Keratinocyte (primary cell): ENCODE measurements at regions not wholly inside any gene's neighbourhood (a gene's known extent, or its start where the extent isn't known, plus 50 kb on each side); places are given as distances from the start of the nearest gene placed in this dataset.
"Not testable (repeated sequence)": the region's sequence is repeated elsewhere in the genome, so short reads cannot be mapped to it uniquely, and the experiment has no call there.

Experiments
- DNase-seq: peaks from one replicate; pipeline ENCODE4 v3.0.0-alpha.2; 2011; ENCODE audit warnings: low read depth, missing footprints, low spot score
- FAIRE-seq: peaks from 2 replicates; lab custom pipeline; 2011; peaks lifted over from hg19 to GRCh38; lab: Jason Lieb, UNC
- H2AFZ ChIP-seq: 2 replicates; pipeline ENCODE4 v1.6.0; 2012; ENCODE audit warnings: low read length, control low read depth, inconsistent platforms; ENCODE audit not compliant: control insufficient read depth
- H3K27ac ChIP-seq: 2 replicates; pipeline ENCODE4 v1.5.1; 2011; ENCODE audit warnings: low read length; ENCODE audit not compliant: control insufficient read depth, insufficient read depth
- H3K27me3 ChIP-seq: 3 replicates; pipeline ENCODE4 v1.6.0; 2011; ENCODE audit warnings: low read length; ENCODE audit not compliant: control insufficient read depth, insufficient read depth; ENCODE audit errors: extremely low read depth
- H3K36me3 ChIP-seq, 2 experiments: 2 replicates in 1 of 2; 3 replicates in 1 of 2; pipeline ENCODE4 v1.5.1; 2011; ENCODE audit warnings: low read length in 2 of 2, mild to moderate bottlenecking in 1 of 2; ENCODE audit not compliant: control insufficient read depth in 2 of 2, insufficient read depth in 2 of 2; ENCODE audit errors: extremely low read depth in 1 of 2
- H3K4me1 ChIP-seq: 3 replicates; pipeline ENCODE4 v1.5.1; 2011; ENCODE audit warnings: low read length; ENCODE audit not compliant: control insufficient read depth, insufficient read depth; ENCODE audit errors: extremely low read depth
- H3K4me2 ChIP-seq: 3 replicates; pipeline ENCODE4 v1.6.0; 2011; ENCODE audit warnings: low read depth, low read length; ENCODE audit not compliant: control insufficient read depth, insufficient read depth; ENCODE audit errors: extremely low read depth
- H3K4me3 ChIP-seq, 3 experiments: fragments of 200-600 bp in 1 of 3; sonication (generic) in 1 of 3; 2 replicates in 2 of 3; 3 replicates in 1 of 3; pipeline ENCODE4 v1.5.1; 2011 to 2016; ENCODE audit warnings: low read length in 3 of 3, mild to moderate bottlenecking in 3 of 3, control low read depth in 2 of 3, inconsistent platforms in 1 of 3, low read depth in 1 of 3, mixed read lengths in 1 of 3, mixed run types in 1 of 3, moderate library complexity in 1 of 3; ENCODE audit not compliant: control insufficient read depth in 2 of 3, insufficient read depth in 2 of 3; ENCODE audit errors: extremely low read depth in 1 of 3
- H3K79me2 ChIP-seq: 2 replicates; pipeline ENCODE4 v1.6.0; 2012; ENCODE audit warnings: low read length; ENCODE audit not compliant: control insufficient read depth, insufficient read depth
- H3K9ac ChIP-seq: 3 replicates; pipeline ENCODE4 v1.6.0; 2011; ENCODE audit warnings: low read length; ENCODE audit not compliant: control insufficient read depth, insufficient read depth; ENCODE audit errors: extremely low read depth
- H3K9me1 ChIP-seq: 3 replicates; pipeline ENCODE4 v1.6.0; 2011; ENCODE audit warnings: low read length; ENCODE audit not compliant: control insufficient read depth, insufficient read depth; ENCODE audit errors: extremely low read depth
- H3K9me3 ChIP-seq: 2 replicates; pipeline ENCODE4 v1.5.1; 2012; ENCODE audit warnings: low read depth, low read length; ENCODE audit not compliant: control insufficient read depth
- H4K20me1 ChIP-seq: 3 replicates; pipeline ENCODE4 v1.6.0; 2011; ENCODE audit warnings: low read length; ENCODE audit not compliant: control insufficient read depth, insufficient read depth; ENCODE audit errors: extremely low read depth
- EZH2 ChIP-seq: IDR thresholded peaks from one replicate; pipeline ENCODE4 v1.6.1; 2012; ENCODE audit warnings: inconsistent platforms, mild to moderate bottlenecking, low read length, moderate library complexity
- dilution Hi-C: fragments of 300-500 bp; cut with MboI; formaldehyde crosslinking; loops from one replicate; pipeline ENCODE4 v1.7.0; 2020; ENCODE audit warnings: low sequenced_read_pairs; ENCODE audit not compliant: extremely low pct_ligation_motif_present
- TF ChIP-seq, protein P1 (sequence below), 3 experiments: IDR thresholded peaks in 1 of 3; conservative IDR thresholded peaks in 1 of 3; optimal IDR thresholded peaks in 1 of 3; 2 replicates in 2 of 3; 3 replicates in 1 of 3; pipeline versions ENCODE3 to v1.5.1; 2011; ENCODE audit warnings: low read length in 3 of 3, mild to moderate bottlenecking in 3 of 3, moderate library complexity in 2 of 3, control low read depth in 1 of 3, inconsistent platforms in 1 of 3; ENCODE audit not compliant: insufficient read depth in 2 of 3; ENCODE audit errors: extremely low read depth in 1 of 3

DNA sequence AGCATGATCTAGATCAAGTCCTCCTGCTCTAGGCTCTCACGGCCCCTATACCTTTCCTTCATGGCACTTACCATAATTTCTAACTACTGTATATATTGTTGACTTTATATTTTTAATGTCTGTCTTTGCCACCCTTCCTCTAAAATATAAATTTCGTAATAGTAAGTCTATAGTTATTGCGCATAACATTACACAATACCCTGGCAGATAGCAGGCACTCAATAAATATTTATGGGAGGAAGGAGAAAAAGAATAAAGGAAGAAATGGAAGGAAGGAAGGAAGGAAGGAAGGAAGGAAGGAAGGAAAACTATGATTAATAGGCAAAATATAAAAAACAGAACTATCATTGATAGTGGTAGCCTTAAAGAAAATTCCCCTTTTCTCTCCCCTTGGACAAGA is 190.3 kb upstream of the LMCD1 start:
- no peak overlapping the region for H3K9ac ChIP-seq
- no peak overlapping the region for H3K27ac ChIP-seq
- no peaks in the 10 kb centered on the region for H3K79me2 ChIP-seq
- H3K4me3 ChIP-seq: no peak overlapping the region
- FAIRE-seq: no peak
- no peaks in the 10 kb centered on the region for H3K4me1 ChIP-seq
- no peaks in the 10 kb centered on the region for H3K9me3 ChIP-seq
- H3K36me3 ChIP-seq: no peaks in the 10 kb centered on the region
- dilution Hi-C loops: no loop called here
- H2AFZ ChIP-seq: no peak overlapping the region
- no peak for DNase-seq
- H3K4me2 ChIP-seq: no peak overlapping the region
- TF ChIP-seq EZH2: no peak
- no peaks in the 10 kb centered on the region for H3K27me3 ChIP-seq
- H3K9me1 ChIP-seq: no peaks in the 10 kb centered on the region
- no peaks in the 10 kb centered on the region for H4K20me1 ChIP-seq

DNA sequence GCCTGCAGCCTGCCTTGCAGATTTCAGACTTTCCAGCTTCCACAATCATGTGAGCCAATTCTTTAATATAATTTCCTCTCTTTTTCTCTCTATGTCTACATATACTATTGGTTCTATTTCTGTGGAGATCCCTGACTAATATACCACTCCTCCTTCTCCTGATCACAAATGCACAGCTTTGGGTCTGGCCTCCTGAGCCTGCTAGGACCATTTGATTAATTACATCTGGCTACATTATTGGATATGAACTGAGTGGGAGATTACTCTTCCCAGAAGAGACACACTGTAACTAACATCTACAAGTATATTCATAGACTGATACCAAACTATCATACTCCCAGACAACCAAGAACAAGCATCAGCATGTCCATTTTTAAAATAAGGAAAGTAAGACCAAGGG is 188.9 kb upstream of the LMCD1 start:
- Histone ChIP-seq H3K36me3 (no peaks in the 10 kb centered on the region), H3K79me2 (no peaks in the 10 kb centered on the region), H4K20me1 (no peaks in the 10 kb centered on the region), H3K9me1 (no peaks in the 10 kb centered on the region), H3K27me3 (no peaks in the 10 kb centered on the region), H3K4me1 (no peaks in the 10 kb centered on the region), H3K27ac (no peak overlapping the region), H3K9ac (no peak overlapping the region), H3K9me3 (no peaks in the 10 kb centered on the region), H2AFZ (no peak overlapping the region), H3K4me3 (no peak overlapping the region), H3K4me2 (no peak overlapping the region)
- FAIRE-seq (no peak), DNase-seq (no peak)
- TF ChIP-seq, protein P1, sequence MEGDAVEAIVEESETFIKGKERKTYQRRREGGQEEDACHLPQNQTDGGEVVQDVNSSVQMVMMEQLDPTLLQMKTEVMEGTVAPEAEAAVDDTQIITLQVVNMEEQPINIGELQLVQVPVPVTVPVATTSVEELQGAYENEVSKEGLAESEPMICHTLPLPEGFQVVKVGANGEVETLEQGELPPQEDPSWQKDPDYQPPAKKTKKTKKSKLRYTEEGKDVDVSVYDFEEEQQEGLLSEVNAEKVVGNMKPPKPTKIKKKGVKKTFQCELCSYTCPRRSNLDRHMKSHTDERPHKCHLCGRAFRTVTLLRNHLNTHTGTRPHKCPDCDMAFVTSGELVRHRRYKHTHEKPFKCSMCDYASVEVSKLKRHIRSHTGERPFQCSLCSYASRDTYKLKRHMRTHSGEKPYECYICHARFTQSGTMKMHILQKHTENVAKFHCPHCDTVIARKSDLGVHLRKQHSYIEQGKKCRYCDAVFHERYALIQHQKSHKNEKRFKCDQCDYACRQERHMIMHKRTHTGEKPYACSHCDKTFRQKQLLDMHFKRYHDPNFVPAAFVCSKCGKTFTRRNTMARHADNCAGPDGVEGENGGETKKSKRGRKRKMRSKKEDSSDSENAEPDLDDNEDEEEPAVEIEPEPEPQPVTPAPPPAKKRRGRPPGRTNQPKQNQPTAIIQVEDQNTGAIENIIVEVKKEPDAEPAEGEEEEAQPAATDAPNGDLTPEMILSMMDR (optimal IDR thresholded peaks at IDR 0.05 in 1 of 3, IDR thresholded peaks at IDR 0.05 in 1 of 3, conservative IDR thresholded peaks at IDR 0.05 in 1 of 3; ENCODE audit: extremely low read depth in 1 of 3, insufficient read depth in 2 of 3, low read length in 3 of 3): no peak
- no peak for TF ChIP-seq EZH2
- dilution Hi-C loops: no loop called here

DNA sequence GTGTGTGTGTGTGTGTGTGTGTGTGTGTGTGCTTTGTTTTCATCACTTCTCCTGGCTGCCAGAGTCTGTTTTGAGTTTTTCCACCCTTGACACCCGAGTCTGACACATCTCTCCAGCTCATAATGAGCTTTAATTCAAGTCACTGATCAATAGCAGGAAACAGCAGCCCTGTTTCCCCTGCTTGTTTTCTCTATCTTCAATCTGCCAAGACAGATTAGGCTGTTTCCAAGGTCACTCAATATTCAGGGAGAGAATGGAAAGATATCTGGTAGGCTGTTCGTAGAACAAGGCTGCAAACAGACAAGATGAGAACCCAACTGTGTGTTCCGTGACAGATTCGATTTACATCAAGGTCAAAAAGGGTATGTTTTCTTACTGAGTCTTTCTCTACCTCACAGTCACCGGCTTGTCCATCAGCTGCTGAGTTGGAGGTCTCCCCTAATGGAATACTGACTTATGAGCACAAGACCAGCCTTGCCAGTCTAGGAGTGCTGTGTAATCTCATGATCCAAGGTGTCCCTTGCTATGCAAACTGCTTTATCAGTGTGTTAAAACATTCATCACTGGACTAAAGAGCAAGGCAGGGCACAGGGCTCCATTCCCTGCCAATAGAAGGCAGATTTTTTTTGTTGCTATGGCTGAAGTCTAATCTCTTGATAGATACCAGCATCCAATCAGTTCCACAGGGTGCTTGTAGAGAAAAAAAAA is 187.9 kb upstream of the LMCD1 start:
- no peak overlapping the region for H2AFZ ChIP-seq
- H3K9ac ChIP-seq: no peak overlapping the region
- no peak overlapping the region for H3K4me3 ChIP-seq
- no peaks in the 10 kb centered on the region for H3K36me3 ChIP-seq
- H3K4me2 ChIP-seq: no peak overlapping the region
- H3K9me3 ChIP-seq: no peaks in the 10 kb centered on the region
- FAIRE-seq (no peak), DNase-seq (no peak)
- dilution Hi-C loops: no loop called here
- no peaks in the 10 kb centered on the region for H3K27me3 ChIP-seq
- no peaks in the 10 kb centered on the region for H3K9me1 ChIP-seq
- no peaks in the 10 kb centered on the region for H3K79me2 ChIP-seq
- H4K20me1 ChIP-seq: no peaks in the 10 kb centered on the region
- no peak for TF ChIP-seq EZH2
- TF ChIP-seq, protein P1 (optimal IDR thresholded peaks at IDR 0.05 in 1 of 3, IDR thresholded peaks at IDR 0.05 in 1 of 3, conservative IDR thresholded peaks at IDR 0.05 in 1 of 3; ENCODE audit: extremely low read depth in 1 of 3, insufficient read depth in 2 of 3, low read length in 3 of 3): no peak
- no peak overlapping the region for H3K27ac ChIP-seq
- no peaks in the 10 kb centered on the region for H3K4me1 ChIP-seq

DNA sequence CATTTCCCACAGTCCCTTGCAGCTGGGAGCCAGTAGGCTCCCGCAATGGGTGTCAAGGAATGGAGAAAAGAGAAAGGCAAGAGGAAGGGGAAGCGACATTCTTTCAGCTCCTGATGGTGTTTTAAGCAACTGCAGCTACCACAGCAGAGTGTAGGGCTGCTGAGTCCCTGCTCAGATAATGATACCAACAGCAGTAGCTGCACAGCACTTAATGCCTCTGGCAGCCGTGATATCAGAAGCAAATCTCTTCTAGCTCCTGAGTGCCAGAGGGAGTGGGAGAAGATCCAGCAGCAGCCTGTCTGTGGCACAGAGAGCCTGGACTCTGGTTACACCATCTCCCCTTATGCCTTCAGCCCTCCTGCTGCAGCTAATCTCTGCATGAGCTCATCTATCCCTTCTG is 186.1 kb upstream of the LMCD1 start:
- H3K27me3 ChIP-seq, H2AFZ ChIP-seq, dilution Hi-C loops, H3K27ac ChIP-seq, H3K9ac ChIP-seq, H3K4me2 ChIP-seq, H3K4me3 ChIP-seq, H4K20me1 ChIP-seq, H3K79me2 ChIP-seq, H3K9me3 ChIP-seq, H3K36me3 ChIP-seq, DNase-seq, H3K9me1 ChIP-seq: not testable (repeated sequence)
- peaks cover 10% of the 10 kb centered on the region for H3K4me1 ChIP-seq
- FAIRE-seq: peak; percentile 9
